NCI-H446 (cell line): ENCODE measurements at regions not wholly inside any gene's neighbourhood (a gene's known extent, or its start where the extent isn't known, plus 50 kb on each side); places are given as distances from the start of the nearest gene placed in this dataset.

Experiments used
- DNase-seq, 2 experiments: peaks; one replicate each; lab custom pipeline; 2025; lab: John Stamatoyannopoulos, UW

DNA sequence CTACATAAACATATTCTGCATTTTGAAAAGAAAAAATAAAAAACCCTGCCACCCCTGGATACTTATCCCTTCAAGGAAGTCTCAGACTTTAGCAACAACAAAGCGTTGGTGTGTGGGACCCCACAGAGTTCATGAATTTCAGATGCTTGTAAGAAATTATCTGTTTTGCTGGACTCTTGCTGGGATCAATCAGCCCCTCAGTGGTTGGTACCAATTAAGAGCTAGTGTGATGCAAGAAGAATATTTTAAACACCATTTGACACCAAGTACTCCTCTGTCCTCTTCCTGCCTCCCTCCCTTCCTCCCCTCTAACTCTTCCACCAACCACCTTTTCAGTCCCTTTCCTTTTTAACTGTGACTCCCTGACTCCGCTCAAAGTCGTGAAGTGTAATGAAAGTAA lies 51.5 kb downstream of the SST start:
- no peak for DNase-seq

GRCh38 chr3:187617213-187617612 lies 53.0 kb downstream of the SST start:
- DNase-seq: no peak

- DNase-seq: peak; percentile 26 to 61
Measured at GRCh38 chr3:187616307-187616972, 53.8 kb downstream of the SST start.

DNA sequence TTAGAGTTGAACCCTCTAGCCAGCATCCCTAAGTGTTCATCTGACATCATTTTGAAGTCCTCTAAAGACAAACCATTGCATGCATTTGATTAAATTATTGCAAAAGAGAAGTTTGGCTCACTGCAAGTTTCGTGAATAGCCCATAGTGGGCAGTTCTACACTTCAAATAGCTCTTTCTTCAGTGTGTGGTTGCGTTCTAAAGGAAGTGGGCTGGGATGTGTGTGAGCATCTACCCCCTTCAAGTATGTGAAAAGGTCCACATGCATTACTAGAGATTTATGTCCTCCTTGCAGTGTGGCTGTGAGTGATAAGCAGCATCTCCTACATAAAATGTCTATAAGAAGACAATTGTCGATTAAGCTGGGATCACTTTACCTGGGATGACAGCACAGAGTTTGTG lies 54.6 kb downstream of the SST start:
- DNase-seq: no peak

GRCh38 chr3:187612656-187613055 lies 57.5 kb downstream of the SST start:
- no peak for DNase-seq

DNA sequence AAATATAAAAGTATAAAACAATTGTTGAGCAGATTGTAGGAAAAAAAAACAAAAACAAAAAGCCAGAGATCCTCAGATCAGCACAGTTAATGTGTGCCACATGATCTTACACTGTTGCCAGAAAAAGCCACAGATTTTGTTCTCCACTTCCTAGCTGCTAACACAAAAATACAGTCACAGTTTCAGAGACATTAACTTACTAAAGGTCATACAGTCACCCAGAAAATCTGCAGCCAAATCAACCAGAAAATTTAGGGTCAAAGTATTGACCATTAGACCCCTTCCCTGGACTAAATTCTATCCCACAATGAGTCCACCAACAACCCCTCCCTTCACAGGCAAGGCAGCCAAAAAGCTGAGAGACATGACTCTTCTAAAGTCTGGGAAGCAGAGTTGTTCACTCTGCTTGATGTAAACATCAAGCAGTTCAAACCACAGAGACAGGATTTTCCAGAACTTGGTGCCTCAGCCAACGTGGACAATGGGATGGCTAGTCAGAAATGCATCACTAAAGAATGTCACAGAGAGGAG lies 59.1 kb downstream of the SST start:
- no peak for DNase-seq

DNA sequence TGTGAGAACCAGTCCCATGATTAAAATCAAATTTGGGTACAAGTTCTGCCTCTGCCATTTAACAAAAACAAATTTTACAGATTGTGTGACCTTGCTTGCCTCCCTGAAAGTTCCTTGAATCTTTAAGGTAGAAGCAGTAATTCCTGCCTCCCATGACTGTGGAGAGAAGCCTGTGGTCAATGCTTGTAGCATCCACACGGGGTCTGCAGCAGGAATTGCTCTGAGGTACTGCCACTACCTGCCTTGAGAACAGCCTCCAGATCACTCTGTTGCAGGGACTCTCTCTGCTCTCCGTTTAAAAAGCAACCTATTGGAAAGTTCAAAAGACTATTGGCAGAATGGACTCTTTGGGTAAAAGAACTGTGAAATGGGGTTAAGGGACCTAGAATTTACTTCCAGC lies 75.9 kb downstream of the SST start:
- no peak for DNase-seq

DNA sequence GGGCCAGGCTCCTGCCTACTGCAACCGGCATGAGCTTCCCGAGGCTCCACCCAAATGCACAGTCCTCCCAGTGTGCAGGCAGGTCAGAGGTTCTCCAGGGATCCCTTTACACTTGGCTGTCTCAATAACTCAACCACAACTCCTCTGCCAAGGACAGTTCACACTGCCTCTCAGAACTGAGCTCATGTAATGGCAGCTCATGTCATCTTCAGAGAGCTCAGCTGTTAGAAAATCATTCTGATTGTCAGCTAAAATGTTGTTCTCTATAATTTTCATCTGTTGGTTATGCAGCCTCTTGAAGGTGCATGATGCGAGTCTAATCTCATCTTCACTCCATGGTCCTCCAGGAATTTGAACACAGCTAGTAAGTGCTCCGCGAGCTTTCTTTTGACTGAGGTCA lies 76.7 kb downstream of the SST start:
- DNase-seq: no peak

DNA sequence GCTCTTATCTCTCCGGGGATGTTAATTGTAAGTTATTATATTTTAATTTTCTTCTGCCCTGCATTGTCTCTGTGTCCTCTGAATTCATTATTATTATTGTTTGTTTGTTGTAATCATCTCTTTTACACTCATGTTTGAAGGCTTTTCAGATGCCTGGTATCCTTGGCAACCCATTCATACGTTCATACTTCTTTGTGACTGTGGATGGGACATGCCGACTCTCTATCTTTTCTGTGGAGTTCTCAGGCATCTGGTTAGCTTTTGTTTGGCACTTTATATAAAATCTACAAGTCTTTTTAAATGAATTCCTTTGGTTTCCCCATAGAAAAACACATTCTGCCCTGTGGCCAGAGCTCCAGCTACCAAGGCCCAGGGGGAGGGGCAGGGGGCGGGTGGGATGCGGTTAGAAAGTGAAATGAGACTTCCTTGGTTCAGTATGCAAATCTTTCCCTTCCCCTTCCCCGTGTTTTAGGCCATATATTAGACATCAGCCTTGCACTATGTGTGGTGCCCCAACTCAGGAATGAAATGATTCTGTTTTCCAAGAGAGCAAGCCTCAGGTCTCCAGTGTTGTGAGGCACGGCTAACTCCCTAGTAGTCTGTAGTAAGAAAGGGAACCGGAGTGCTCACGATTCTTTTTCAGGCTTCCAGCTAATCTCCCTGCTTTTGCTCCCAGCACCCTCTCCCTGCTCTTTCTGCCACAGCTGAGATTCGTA lies 79.2 kb downstream of the SST start:
- no peak for DNase-seq

DNA sequence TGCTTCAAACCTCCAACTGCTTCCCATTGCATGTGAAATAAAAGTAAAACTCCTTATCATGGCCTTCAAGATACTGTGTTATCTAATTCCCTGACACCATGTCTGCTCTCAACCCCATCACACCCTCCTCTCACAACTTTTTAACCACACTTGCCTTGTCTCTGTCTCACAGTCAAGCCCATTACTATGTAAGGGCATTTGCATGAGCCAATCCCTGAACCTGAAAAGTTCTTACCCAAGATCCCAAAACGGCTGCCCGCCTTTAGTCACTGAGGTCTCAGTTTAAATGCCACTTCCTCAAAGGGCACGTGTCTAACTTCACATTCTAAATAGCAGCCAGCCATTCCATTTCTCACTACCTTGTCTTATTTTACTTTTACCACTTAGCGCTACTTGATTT lies 83.1 kb downstream of the SST start:
- no peak for DNase-seq

DNA sequence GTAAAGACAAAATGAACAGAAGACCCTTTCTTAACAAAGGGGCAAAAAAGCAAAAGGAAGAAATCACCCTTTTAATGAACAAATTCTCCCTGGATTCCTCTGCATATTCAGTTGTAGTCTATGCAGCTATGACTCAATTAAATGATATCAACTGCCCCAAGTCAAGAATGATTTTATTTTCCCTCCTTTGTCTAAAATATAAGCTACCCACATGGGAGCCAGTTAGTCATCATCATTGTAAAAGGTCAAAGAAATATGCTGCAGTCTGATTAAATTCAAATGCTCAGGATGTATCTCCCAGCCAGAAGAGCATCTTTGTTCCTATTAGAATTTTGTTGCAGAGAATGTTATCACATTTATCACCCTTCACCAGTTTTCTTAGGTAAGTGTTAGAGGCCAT lies 84.0 kb downstream of the SST start:
- no peak for DNase-seq

DNA sequence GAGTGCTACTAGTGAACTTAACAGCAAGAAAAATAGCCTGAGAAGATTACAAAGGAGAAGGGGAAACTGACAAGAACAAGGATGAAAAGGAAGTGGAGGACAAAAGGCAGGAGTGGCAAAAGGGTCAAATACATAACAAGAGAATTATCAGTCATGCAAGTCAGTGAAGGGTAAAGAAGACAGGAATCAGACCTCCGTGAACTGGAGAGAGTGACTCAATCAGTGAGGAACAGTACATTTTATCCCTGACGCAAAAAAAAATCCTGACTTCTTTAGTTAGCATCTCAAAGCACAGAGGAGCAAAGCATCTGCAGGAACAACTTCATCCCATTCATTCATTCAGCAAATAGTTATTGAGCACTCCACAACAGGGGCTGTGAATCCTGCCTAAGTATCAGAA lies 97.8 kb downstream of the SST start:
- DNase-seq: no peak

DNA sequence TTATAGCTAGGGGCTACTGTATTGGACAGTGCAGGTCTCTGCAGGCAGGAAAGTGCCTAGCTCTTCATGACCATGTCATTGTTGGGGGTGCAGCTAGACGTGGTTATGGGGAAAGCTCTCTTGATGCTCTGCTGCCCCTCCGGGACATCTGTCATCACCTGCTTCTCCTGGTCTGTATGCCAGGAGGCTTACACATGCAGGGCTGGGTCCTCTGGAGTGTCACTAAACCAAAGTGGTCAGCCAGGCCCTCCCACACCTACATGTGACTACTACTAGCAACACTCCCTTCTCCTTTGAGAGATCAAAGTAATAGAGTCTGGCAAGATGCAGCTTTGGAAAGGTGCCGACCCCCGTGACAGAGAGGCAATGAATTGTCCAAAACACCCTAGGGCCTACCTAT lies 98.5 kb downstream of the SST start:
- DNase-seq: no peak

- no peak for DNase-seq
Measured at GRCh38 chr3:187570776-187571175, 99.4 kb downstream of the SST start.

GRCh38 chr3:187568171-187568570 lies 102.0 kb downstream of the SST start:
- no peak for DNase-seq

- no peak for DNase-seq
Measured at GRCh38 chr3:187567661-187568121, 102.5 kb downstream of the SST start.

DNA sequence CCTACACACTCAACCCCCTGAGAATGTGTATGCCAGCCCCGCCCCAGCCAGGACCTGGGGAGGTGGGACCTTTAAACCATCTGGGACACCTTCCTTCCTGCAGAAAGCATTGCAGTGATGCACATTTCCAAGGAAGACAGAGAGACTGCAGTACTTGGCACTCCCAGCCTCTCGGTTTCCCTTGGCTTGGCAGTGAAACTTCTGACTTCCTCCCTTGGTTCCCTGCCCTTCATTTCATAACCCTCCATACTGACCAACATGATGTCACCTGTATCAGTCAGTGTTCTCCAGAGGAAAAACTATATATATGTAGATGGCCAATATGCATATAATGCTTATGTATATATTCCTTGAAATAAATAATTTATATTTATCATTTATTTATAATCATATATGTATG lies 103.2 kb downstream of the SST start:
- no peak for DNase-seq

GRCh38 chr3:187565701-187566100 lies 104.5 kb downstream of the SST start:
- no peak for DNase-seq

GRCh38 chr3:187558990-187559389 lies 111.2 kb downstream of the SST start:
- DNase-seq: no peak

DNA sequence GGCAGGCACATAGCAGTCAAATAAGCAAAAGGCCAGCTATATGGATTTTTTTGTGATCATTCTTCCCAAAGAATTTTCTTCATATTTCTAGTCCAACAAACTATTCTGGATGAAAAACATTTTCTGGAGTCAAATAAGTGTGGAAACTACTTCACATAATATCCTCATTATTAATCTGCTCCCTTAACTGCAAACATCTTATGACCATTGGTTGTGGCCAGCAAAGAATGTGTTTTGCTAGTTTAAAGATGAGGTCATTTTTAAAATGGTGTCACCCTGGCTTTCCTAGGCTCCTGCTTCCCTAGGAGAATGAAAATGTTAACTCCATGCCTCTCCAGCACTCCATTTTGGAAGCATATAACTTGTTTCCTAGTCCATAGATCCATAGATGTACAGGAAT lies 118.8 kb downstream of the SST start:
- DNase-seq: no peak

GRCh38 chr3:187550446-187550845 lies 119.7 kb downstream of the SST start:
- DNase-seq: no peak

GRCh38 chr3:187545366-187545765 lies 124.8 kb downstream of the SST start:
- no peak for DNase-seq

DNA sequence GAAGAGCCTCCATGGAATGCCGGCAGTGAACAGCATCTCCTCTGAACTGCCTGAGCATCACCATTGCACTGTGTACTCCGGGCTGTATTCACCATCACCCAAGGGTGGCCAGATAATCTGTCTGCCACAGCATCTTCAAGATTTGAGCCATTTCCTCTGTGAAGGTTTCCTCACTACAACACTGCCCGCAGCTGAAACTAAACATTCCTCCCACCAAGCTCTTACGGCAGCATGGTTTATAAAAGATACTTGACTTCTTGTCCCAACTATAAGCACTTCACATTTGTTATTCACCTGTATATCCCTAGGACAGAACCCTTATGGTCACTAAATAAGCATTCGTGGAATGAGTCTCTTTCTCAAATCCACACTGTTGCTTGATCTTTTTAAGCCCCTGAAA lies 125.9 kb downstream of the SST start:
- DNase-seq: no peak

DNA sequence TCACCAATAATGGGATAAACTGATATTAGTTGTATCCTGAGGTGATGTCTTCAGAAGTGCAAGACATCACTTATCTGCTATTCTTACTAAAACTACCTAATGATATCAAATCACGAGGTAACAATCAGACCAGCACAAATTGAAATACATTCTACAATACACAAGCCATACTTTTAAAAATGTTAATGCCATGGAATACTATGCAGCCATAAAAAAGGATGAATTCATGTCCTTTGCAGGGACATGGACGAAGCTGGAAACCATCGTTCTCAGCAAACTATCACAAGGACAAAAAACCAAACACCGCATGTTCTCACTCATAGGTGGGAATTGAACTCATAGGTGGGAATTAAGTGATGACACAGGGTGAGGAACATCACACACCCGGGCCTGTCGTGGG lies 129.3 kb downstream of the SST start:
- DNase-seq: no peak
